SK-N-SH treated with all-trans-retinoic acid at 6 μM for 48 hours (cell line): ENCODE measurements at regions not wholly inside any gene's neighbourhood (a gene's known extent, or its start where the extent isn't known, plus 50 kb on each side); places are given as distances from the start of the nearest gene placed in this dataset.

Experiments used
- ATAC-seq: fragments of 200-7000 bp; cut with Tn5 transposase; 3 replicates; pipeline ENCODE4 v1.9.1; 2020; ENCODE audit warnings: mild to moderate bottlenecking, moderate library complexity
- BACH2 ChIP-seq: fragments of 250-450 bp; sonication (Bioruptor Pico); IDR thresholded peaks from 2 replicates; pipeline ENCODE4 v1.9.0; 2021; ENCODE audit warnings: mild to moderate bottlenecking, borderline replicate concordance
- ESRRG ChIP-seq: fragments of 250-450 bp; sonication (Bioruptor Pico); IDR thresholded peaks from 2 replicates; pipeline ENCODE4 v1.6.1; 2021; ENCODE audit warnings: mild to moderate bottlenecking
- ISL1 ChIP-seq: fragments of 250-450 bp; sonication (Bioruptor Pico); IDR thresholded peaks from 2 replicates; pipeline ENCODE4 v2.1.2; 2022; ENCODE audit warnings: mild to moderate bottlenecking, moderate library complexity
- OSR1 ChIP-seq: fragments of 250-450 bp; sonication (Bioruptor Pico); IDR thresholded peaks from 2 replicates; pipeline ENCODE4 v1.8.0; 2022; ENCODE audit warnings: moderate library complexity, mild to moderate bottlenecking, inconsistent platforms
- PPARA ChIP-seq: fragments of 250-450 bp; sonication (Bioruptor Pico); IDR thresholded peaks from 2 replicates; pipeline ENCODE4 v1.5.0; 2020; ENCODE audit warnings: mild to moderate bottlenecking, borderline replicate concordance
- RARB ChIP-seq: fragments of 250-450 bp; sonication (Bioruptor Pico); IDR thresholded peaks from 2 replicates; pipeline ENCODE4 v1.8.0; 2021; ENCODE audit warnings: mild to moderate bottlenecking, moderate library complexity
- SNAI2 ChIP-seq: fragments of 250-450 bp; sonication (Bioruptor Pico); IDR thresholded peaks from 2 replicates; pipeline ENCODE4 v1.5.0; 2020; ENCODE audit warnings: mild to moderate bottlenecking, moderate library complexity
- TCF4 ChIP-seq: fragments of 250-450 bp; sonication (Bioruptor Pico); IDR thresholded peaks from 2 replicates; pipeline ENCODE4 v1.8.0; 2021; ENCODE audit warnings: mild to moderate bottlenecking, moderate library complexity, borderline replicate concordance
- TOX ChIP-seq: fragments of 250-450 bp; sonication (Bioruptor Pico); IDR thresholded peaks from 2 replicates; pipeline ENCODE4 v1.8.0; 2021; ENCODE audit warnings: mild to moderate bottlenecking, moderate library complexity, borderline replicate concordance
- ZC3H10 ChIP-seq: fragments of 250-450 bp; sonication (Bioruptor Pico); IDR thresholded peaks from 2 replicates; pipeline ENCODE4 v1.5.1; 2021; ENCODE audit warnings: mild to moderate bottlenecking, moderate library complexity
- ZFP30 ChIP-seq: fragments of 450-650 bp; formaldehyde crosslinking; IDR thresholded peaks from 2 replicates; pipeline ENCODE4 v1.5.0; 2022; ENCODE audit warnings: mild to moderate bottlenecking, moderate library complexity
- ZNF565 ChIP-seq: fragments of 450-650 bp; formaldehyde crosslinking; conservative IDR thresholded peaks from 2 replicates; pipeline ENCODE4 v1.5.0; 2020; ENCODE audit warnings: low read depth, mild to moderate bottlenecking, moderate library complexity
- ZNF70 ChIP-seq: fragments of 450-650 bp; formaldehyde crosslinking; IDR thresholded peaks from 2 replicates; pipeline ENCODE4 v1.5.0; 2020; ENCODE audit warnings: mild to moderate bottlenecking, moderate library complexity
- ZNF8 ChIP-seq: fragments of 450-650 bp; formaldehyde crosslinking; IDR thresholded peaks from 2 replicates; pipeline ENCODE4 v1.5.0; 2020; ENCODE audit warnings: mild to moderate bottlenecking, moderate library complexity
- TF ChIP-seq, protein P1 (sequence below): fragments of 250-450 bp; sonication (Bioruptor Pico); IDR thresholded peaks from 2 replicates; pipeline ENCODE4 v1.8.0; 2021; ENCODE audit warnings: low read depth, mild to moderate bottlenecking, moderate library complexity, borderline replicate concordance
- TF ChIP-seq, protein P2 (sequence below): fragments of 250-450 bp; sonication (Bioruptor Pico); IDR thresholded peaks from 2 replicates; pipeline ENCODE4 v1.5.1; 2021; ENCODE audit warnings: mild to moderate bottlenecking, moderate library complexity
- TF ChIP-seq, protein P3 (sequence below): fragments of 250-450 bp; sonication (Bioruptor Pico); IDR thresholded peaks from 2 replicates; pipeline ENCODE4 v1.5.0; 2020; ENCODE audit warnings: mild to moderate bottlenecking, moderate library complexity

DNA sequence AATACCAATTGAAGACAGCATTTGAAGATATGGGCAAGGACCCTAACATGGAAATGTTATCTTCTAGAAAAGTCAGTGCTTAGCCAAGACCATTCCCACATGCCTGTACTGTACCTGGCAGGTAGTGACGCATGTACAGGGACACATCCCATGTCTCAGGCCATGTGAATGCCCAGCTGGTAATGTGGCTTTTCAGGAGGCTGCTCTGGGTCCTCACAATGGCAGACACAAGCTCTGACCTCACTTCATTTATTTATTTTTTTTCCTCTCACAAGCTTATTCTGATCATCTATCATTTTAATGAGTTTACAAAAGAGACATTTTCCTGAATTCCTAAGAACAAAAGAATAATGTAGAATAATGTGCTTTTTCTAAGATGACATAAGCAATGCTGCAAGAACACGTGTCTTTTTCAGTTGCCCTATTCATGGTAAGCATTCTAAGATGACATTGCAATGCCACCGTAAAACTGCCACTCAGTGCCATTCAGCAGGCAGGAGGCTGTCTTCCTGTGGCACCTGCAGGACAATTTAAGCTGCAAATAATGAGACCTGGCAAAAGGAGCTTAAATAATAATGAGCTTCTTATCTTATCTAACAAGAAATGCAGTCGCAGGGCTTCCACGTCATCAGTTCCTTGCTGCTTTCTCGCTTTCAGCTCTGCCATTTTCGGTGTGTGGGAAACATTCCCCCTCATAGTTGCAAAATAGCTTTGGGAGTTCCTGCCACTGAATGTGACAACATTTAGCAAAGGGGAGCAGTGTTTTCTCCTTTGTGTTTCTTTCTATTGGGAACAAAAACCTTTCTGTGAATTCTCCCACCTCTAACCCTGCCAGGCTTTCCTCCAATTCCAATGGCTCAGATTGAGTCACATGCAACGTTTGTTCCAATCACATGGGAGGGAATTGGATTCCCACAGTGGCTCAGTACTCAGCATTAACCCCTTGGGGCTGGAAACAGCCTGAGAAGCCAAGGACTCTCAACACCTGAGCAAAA lies 113.0 kb downstream of the SEC23IP start:
- TF ChIP-seq SNAI2 (no peak), BACH2 (CRISPR knock-in tag) (no peak), TOX (no peak)
- TF ChIP-seq, protein P1, sequence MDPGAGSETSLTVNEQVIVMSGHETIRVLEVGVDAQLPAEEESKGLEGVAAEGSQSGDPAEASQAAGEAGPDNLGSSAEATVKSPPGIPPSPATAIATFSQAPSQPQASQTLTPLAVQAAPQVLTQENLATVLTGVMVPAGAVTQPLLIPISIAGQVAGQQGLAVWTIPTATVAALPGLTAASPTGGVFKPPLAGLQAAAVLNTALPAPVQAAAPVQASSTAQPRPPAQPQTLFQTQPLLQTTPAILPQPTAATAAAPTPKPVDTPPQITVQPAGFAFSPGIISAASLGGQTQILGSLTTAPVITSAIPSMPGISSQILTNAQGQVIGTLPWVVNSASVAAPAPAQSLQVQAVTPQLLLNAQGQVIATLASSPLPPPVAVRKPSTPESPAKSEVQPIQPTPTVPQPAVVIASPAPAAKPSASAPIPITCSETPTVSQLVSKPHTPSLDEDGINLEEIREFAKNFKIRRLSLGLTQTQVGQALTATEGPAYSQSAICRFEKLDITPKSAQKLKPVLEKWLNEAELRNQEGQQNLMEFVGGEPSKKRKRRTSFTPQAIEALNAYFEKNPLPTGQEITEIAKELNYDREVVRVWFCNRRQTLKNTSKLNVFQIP (CRISPR knock-in tag), result no peak
- no peak for ATAC-seq

DNA sequence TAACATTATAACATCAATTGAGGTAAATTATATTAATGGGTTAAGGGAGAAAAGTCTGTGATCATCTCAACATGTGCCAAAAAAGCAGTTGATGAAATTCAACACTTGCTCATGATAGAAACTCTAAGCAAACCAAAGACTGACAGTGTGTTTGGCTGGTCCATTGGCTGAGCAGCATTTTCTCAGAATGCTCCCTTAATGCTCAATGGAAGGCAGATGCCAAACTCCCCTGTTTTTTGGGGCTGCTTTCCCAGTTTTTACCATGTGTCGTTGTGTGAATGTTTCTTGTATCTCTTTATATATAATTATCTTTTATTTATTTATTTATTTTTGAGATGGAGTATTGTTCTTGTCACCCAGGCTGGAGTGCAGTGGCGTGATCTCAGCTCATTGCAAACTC lies 114.7 kb downstream of the SEC23IP start:
- ATAC-seq, result no peak
- TF ChIP-seq, protein P1 (CRISPR knock-in tag), result no peak
- no peak for TF ChIP-seq RARB (CRISPR knock-in tag)
- TF ChIP-seq BACH2 (CRISPR knock-in tag), result no peak
- TF ChIP-seq, protein P2, sequence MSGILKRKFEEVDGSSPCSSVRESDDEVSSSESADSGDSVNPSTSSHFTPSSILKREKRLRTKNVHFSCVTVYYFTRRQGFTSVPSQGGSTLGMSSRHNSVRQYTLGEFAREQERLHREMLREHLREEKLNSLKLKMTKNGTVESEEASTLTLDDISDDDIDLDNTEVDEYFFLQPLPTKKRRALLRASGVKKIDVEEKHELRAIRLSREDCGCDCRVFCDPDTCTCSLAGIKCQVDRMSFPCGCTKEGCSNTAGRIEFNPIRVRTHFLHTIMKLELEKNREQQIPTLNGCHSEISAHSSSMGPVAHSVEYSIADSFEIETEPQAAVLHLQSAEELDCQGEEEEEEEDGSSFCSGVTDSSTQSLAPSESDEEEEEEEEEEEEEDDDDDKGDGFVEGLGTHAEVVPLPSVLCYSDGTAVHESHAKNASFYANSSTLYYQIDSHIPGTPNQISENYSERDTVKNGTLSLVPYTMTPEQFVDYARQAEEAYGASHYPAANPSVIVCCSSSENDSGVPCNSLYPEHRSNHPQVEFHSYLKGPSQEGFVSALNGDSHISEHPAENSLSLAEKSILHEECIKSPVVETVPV (CRISPR knock-in tag), result no peak
- TF ChIP-seq ZFP30 (CRISPR knock-in tag), result no peak
- TF ChIP-seq ZNF8 (CRISPR knock-in tag), result no peak
- no peak for TF ChIP-seq SNAI2

DNA sequence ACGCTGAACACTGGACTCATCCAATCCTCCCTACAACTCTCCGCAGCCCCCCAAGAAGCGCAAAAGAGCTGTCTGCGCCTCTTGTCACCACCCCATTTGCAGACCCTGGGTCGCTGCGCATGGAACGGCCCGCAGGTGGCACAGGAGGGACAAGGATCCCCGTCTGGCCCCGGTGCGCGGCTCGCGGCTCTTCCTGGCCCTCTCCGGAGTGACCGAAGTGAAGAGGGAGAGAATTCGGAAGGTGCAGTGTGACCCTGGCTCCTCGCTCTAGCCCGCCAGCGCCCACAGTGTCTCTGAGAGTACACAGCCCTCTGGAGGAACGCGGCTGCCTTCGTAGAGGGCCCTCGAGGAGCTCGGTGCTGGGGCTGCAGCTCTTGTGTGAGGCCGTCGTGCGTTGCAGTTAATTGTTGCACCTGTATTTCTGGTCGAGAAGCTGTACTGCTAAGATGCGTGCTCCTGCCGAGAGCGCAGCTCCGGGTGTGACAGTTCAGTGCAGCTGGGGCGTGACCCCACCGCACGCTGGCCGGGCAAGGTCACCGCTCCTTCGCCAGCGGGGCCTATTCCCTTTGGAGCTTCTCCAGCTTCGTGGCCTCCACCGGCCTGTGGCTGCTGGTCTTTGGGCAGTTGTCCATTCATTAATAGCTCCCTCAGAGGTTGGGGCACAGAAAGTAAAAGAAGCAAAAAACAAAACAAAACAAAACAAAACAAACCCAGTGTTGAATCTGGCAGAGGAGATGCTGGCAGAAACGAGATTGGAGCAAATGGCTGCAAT lies 119.0 kb downstream of the SEC23IP start:
- TF ChIP-seq ZC3H10 (CRISPR knock-in tag), result no peak
- TF ChIP-seq ZFP30 (CRISPR knock-in tag), result no peak
- TF ChIP-seq PPARA (CRISPR knock-in tag), result no peak
- TF ChIP-seq SNAI2, result no peak
- TF ChIP-seq ESRRG (CRISPR knock-in tag), result no peak
- TF ChIP-seq TCF4, result no peak
- TF ChIP-seq, protein P3, sequence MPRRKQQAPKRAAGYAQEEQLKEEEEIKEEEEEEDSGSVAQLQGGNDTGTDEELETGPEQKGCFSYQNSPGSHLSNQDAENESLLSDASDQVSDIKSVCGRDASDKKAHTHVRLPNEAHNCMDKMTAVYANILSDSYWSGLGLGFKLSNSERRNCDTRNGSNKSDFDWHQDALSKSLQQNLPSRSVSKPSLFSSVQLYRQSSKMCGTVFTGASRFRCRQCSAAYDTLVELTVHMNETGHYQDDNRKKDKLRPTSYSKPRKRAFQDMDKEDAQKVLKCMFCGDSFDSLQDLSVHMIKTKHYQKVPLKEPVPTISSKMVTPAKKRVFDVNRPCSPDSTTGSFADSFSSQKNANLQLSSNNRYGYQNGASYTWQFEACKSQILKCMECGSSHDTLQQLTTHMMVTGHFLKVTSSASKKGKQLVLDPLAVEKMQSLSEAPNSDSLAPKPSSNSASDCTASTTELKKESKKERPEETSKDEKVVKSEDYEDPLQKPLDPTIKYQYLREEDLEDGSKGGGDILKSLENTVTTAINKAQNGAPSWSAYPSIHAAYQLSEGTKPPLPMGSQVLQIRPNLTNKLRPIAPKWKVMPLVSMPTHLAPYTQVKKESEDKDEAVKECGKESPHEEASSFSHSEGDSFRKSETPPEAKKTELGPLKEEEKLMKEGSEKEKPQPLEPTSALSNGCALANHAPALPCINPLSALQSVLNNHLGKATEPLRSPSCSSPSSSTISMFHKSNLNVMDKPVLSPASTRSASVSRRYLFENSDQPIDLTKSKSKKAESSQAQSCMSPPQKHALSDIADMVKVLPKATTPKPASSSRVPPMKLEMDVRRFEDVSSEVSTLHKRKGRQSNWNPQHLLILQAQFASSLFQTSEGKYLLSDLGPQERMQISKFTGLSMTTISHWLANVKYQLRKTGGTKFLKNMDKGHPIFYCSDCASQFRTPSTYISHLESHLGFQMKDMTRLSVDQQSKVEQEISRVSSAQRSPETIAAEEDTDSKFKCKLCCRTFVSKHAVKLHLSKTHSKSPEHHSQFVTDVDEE (CRISPR knock-in tag), result no peak
- TF ChIP-seq, all 23 proteins: peak for 0
- no peak for ATAC-seq

DNA sequence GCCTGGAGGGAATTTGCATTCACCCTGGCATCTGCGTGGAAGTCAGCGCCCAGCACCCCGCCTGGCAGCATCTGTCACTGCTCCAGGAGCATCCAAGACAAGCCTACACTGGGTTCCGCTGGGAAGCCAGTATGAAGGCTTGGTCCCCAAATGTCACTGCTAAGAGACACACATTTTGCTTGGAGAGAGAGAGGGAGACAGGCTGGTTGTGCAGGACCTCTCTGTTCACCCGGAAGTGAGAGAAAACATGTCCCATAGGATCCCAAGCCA lies 119.5 kb downstream of the SEC23IP start:
- TF ChIP-seq ZNF70, result no peak
- no peak for TF ChIP-seq ZFP30 (CRISPR knock-in tag)
- TF ChIP-seq OSR1 (CRISPR knock-in tag), result no peak
- no peak for TF ChIP-seq PPARA (CRISPR knock-in tag)
- no peak for TF ChIP-seq ZNF565 (CRISPR knock-in tag)
- no peak for TF ChIP-seq SNAI2
- no peak for TF ChIP-seq ZC3H10 (CRISPR knock-in tag)
- no peak for TF ChIP-seq BACH2 (CRISPR knock-in tag)
- no peak for TF ChIP-seq ISL1 (CRISPR knock-in tag)
- TF ChIP-seq ESRRG (CRISPR knock-in tag), result no peak
- TF ChIP-seq ZNF8 (CRISPR knock-in tag), result no peak
- TF ChIP-seq, protein P2 (CRISPR knock-in tag), result no peak
- no peak for ATAC-seq
